ENCODE measurements at regions not wholly inside any gene's neighbourhood (a gene's known extent, or its start where the extent isn't known, plus 50 kb on each side); places are given as distances from the start of the nearest gene placed in this dataset.

DNA sequence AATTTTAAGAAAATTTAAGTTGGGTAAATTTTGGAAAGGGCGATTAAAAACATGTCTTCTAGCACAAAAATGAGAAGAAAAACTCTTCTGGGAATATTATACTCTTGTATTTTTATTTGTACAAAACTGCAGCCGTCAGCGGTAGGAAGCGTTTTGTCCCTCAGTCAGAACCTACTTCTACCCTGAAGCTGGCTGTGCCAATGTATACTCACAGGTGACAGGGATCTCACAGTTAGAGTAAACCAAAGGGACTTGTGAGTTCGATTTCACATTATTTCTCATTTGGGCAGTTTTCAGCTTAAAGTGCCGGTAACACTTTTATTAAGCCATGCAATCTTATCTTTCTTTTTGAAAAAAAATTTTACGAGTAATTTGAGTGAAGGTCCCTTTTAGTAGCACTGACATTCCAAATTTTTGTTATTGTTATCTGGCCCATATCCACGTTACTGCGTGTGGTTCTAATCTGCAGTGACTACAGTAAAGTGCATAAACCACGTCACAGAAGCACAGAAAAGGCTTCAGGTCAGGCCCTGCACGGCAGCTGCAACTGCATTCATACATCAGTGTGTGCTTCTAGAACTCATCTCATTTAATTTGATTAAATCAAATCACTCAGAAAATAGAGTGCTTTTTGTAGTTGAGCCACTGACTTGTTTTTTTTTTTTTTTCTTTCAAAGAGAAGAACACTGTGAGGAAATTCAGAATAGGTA lies 387.3 kb downstream of the LIG4 start:
- Histone ChIP-seq H3K4me1 (no peaks in the 10 kb centered on the region), H3K36me3 (no peaks in the 10 kb centered on the region), H3K9me3 (no peaks in the 10 kb centered on the region), H3K27ac (no peak overlapping the region), H3K27me3 (no peaks in the 10 kb centered on the region), H3K4me3 (replicated peaks in 1 of 3) (no peak overlapping the region)
- WGBS, 2 donors: 76 to 77% methylated on average over 11 of the region's 11 CpGs
- no peak for DNase-seq
- TF ChIP-seq, protein P1, sequence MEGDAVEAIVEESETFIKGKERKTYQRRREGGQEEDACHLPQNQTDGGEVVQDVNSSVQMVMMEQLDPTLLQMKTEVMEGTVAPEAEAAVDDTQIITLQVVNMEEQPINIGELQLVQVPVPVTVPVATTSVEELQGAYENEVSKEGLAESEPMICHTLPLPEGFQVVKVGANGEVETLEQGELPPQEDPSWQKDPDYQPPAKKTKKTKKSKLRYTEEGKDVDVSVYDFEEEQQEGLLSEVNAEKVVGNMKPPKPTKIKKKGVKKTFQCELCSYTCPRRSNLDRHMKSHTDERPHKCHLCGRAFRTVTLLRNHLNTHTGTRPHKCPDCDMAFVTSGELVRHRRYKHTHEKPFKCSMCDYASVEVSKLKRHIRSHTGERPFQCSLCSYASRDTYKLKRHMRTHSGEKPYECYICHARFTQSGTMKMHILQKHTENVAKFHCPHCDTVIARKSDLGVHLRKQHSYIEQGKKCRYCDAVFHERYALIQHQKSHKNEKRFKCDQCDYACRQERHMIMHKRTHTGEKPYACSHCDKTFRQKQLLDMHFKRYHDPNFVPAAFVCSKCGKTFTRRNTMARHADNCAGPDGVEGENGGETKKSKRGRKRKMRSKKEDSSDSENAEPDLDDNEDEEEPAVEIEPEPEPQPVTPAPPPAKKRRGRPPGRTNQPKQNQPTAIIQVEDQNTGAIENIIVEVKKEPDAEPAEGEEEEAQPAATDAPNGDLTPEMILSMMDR (IDR thresholded peaks at IDR 0.05): no peak
- no peak for TF ChIP-seq POLR2A (IDR thresholded peaks at IDR 0.05)
- intact Hi-C loops (cut with DNase I): no loop called here

DNA sequence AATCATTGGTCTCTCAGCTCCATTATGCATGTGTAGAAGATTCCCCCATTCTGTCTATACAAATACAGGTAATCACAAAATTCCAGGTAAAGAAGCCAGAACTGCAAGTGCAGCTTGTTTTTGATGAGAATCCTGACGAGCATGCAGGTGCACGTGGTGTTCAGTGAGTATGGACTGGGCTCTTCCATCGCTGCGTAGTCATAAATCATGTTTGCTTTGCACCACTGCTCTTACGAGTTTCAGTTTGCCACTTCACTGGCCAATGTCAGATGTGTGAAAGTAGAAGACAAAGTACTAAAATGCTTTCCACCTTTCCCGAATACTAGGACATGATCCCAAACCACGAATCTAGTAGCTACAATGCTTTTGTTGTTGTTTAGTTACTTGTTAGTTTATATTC lies 390.7 kb downstream of the LIG4 start:
- H3K36me3 ChIP-seq: no peaks in the 10 kb centered on the region
- H3K4me1 ChIP-seq: no peaks in the 10 kb centered on the region
- TF ChIP-seq POLR2A (IDR thresholded peaks at IDR 0.05): no peak
- TF ChIP-seq, protein P1 (IDR thresholded peaks at IDR 0.05): no peak
- intact Hi-C loops (cut with DNase I): no loop called here
- H3K9me3 ChIP-seq: no peaks in the 10 kb centered on the region
- WGBS, 2 donors: 39 to 52% methylated on average over 7 of the region's 7 CpGs
- no peak overlapping the region for H3K27ac ChIP-seq
- H3K4me3 ChIP-seq (replicated peaks in 1 of 3): no peak overlapping the region
- no peaks in the 10 kb centered on the region for H3K27me3 ChIP-seq
- DNase-seq: no peak

DNA sequence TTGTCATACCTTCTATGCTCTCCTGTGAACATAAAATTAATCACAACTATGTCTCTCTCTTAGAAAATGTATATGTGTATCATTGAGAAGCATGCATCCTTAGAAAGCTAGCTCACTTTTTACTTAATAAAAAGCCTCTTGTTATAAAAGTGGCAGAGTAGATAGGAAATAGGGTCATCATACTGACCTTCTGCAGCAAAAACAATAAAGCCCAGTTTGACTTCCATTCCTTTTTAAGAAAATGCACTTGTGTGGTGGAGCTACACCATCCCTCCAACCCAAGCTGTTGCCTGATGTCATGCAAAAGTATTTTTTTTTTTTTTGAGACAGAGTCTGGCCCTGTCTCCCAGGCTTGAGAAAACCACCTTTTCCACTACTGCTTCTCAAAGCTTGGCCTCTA lies 393.3 kb downstream of the LIG4 start:
- intact Hi-C loops (cut with DNase I): no loop called here
- no peak overlapping the region for H3K4me3 ChIP-seq (replicated peaks in 1 of 3)
- no peaks in the 10 kb centered on the region for H3K4me1 ChIP-seq
- H3K36me3 ChIP-seq: no peaks in the 10 kb centered on the region
- H3K27ac ChIP-seq: no peak overlapping the region
- TF ChIP-seq, protein P1 (IDR thresholded peaks at IDR 0.05): no peak
- no peak for TF ChIP-seq POLR2A (IDR thresholded peaks at IDR 0.05)
- H3K9me3 ChIP-seq: no peaks in the 10 kb centered on the region
- H3K27me3 ChIP-seq: no peaks in the 10 kb centered on the region
- no peak for DNase-seq

DNA sequence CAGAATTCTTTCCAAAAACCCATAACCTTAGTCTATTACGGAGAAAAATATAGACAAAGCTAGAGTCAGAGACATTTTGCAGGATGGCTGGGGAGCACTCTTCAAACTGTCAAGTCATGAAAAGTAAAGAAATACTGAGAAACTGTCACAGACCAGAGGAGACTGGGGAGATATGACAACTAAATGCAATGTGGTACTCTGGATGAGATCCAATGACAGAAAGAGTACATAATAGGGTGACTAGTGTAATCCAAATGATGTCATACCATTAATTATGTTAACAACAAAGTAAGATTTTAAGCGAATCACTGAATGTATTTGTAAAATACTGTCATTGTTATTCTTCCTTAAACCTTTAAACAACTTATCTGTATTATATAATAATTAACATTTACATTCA lies 393.8 kb downstream of the LIG4 start:
- intact Hi-C loops (cut with DNase I): no loop called here

DNA sequence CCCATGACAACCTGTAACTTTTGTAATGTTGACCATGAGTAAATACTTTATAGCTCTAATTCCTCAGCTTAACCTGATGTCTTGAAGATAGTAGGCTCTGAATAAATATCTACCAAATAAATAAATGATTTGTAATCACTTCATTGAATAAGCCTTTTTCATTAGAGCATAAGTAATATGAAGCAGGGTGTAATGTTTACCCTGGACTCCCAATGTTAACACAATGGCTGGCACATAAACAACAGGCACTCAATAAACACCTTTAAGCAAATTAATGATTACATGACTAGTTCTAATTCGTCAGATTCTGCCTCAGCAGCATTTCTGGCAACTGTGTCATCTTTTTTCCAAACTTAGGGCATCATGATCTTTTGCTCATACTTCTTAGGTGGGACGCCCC lies 396.3 kb downstream of the LIG4 start:
- WGBS, 2 donors: 86 to 92% methylated on average over 2 of the region's 2 CpGs
- Histone ChIP-seq H3K27me3 (no peaks in the 10 kb centered on the region), H3K36me3 (no peaks in the 10 kb centered on the region), H3K27ac (no peak overlapping the region), H3K4me3 (replicated peaks in 1 of 3) (no peak overlapping the region), H3K9me3 (no peaks in the 10 kb centered on the region), H3K4me1 (no peaks in the 10 kb centered on the region)
- intact Hi-C loops (cut with DNase I): no loop called here
- no peak for TF ChIP-seq POLR2A (IDR thresholded peaks at IDR 0.05)
- TF ChIP-seq, protein P1 (IDR thresholded peaks at IDR 0.05): no peak
- DNase-seq: no peak

More for the DNA sequence above, 393.8 kb downstream of the LIG4 start:
- H3K36me3 ChIP-seq: no peaks in the 10 kb centered on the region
- WGBS, 2 donors: 92 to 94% methylated on average over 2 of the region's 2 CpGs
- no peak overlapping the region for H3K4me3 ChIP-seq (replicated peaks in 1 of 3)
- H3K9me3 ChIP-seq: no peaks in the 10 kb centered on the region
- TF ChIP-seq POLR2A (IDR thresholded peaks at IDR 0.05): no peak
- TF ChIP-seq, protein P1 (IDR thresholded peaks at IDR 0.05): no peak
- H3K4me1 ChIP-seq: no peaks in the 10 kb centered on the region
- H3K27ac ChIP-seq: no peak overlapping the region
- no peak for DNase-seq
- H3K27me3 ChIP-seq: no peaks in the 10 kb centered on the region

Data from thyroid gland (tissue), 4 donors.